GM18867 (cell line): ENCODE measurements at regions not wholly inside any gene's neighbourhood (a gene's known extent, or its start where the extent isn't known, plus 50 kb on each side); places are given as distances from the start of the nearest gene placed in this dataset.

ENCODE experiments used
- ATAC-seq: cut with Tn5 transposase; IDR thresholded peaks from one replicate; pipeline ENCODE4 v1.9.1; 2021; ENCODE audit warnings: mild to moderate bottlenecking, moderate library complexity; ENCODE audit not compliant: unreplicated experiment

GRCh38 chr22:49574205-49574880 lies 253.3 kb downstream of the BRD1 start:
- ATAC-seq: no peak

- ATAC-seq: no peak
Measured at GRCh38 chr22:49573109-49573765, 254.4 kb downstream of the BRD1 start.

GRCh38 chr22:49571326-49571725 lies 256.3 kb downstream of the BRD1 start:
- no peak for ATAC-seq

- no peak for ATAC-seq
Measured at GRCh38 chr22:49570032-49570848, 257.4 kb downstream of the BRD1 start.

GRCh38 chr22:49569286-49570031 lies 258.2 kb downstream of the BRD1 start:
- no peak for ATAC-seq

- no peak for ATAC-seq
Measured at GRCh38 chr22:49568751-49569285, 258.9 kb downstream of the BRD1 start.

GRCh38 chr22:49567899-49568750 lies 259.5 kb downstream of the BRD1 start:
- no peak for ATAC-seq

- no peak for ATAC-seq
Measured at GRCh38 chr22:49566693-49567092, 261.0 kb downstream of the BRD1 start.

GRCh38 chr22:49566141-49566541 lies 261.5 kb downstream of the BRD1 start:
- ATAC-seq: no peak

GRCh38 chr22:49565516-49565855 lies 262.2 kb downstream of the BRD1 start:
- no peak for ATAC-seq

GRCh38 chr22:49564666-49565515 lies 262.8 kb downstream of the BRD1 start:
- no peak for ATAC-seq

- ATAC-seq: no peak
Measured at GRCh38 chr22:49564054-49564453, 263.6 kb downstream of the BRD1 start.

GRCh38 chr22:49562685-49563249 lies 264.9 kb downstream of the BRD1 start:
- no peak for ATAC-seq

GRCh38 chr22:49561976-49562375 lies 265.7 kb downstream of the BRD1 start:
- ATAC-seq: no peak

GRCh38 chr22:49561338-49561737 lies 266.3 kb downstream of the BRD1 start:
- ATAC-seq: no peak

- ATAC-seq: no peak
Measured at GRCh38 chr22:49555526-49555925, 272.1 kb downstream of the BRD1 start.

- no peak for ATAC-seq
Measured at GRCh38 chr22:49554741-49555140, 272.9 kb downstream of the BRD1 start.

GRCh38 chr22:49554296-49554625 lies 273.4 kb downstream of the BRD1 start:
- ATAC-seq: no peak
